Esophagus (tissue), 2 donors: ENCODE measurements at regions not wholly inside any gene's neighbourhood (a gene's known extent, or its start where the extent isn't known, plus 50 kb on each side); places are given as distances from the start of the nearest gene placed in this dataset.

ENCODE experiments used
- H3K27ac ChIP-seq, 2 donors: one replicate each; pipeline ENCODE4 v1.5.1; 2013; ENCODE audit warnings: low read depth in 2 of 2, mild to moderate bottlenecking in 2 of 2, inconsistent platforms in 1 of 2, low read length in 1 of 2, moderate library complexity in 1 of 2
- H3K27me3 ChIP-seq, 2 donors: one replicate each; pipeline ENCODE4 v1.6.1; 2013; ENCODE audit warnings: low read length in 2 of 2, control low read depth in 1 of 2, mild to moderate bottlenecking in 1 of 2; ENCODE audit not compliant: insufficient read depth in 2 of 2, control insufficient read depth in 1 of 2
- H3K36me3 ChIP-seq, 2 donors: one replicate each; pipeline ENCODE4 v1.6.1; 2013; ENCODE audit warnings: low read length in 1 of 2; ENCODE audit not compliant: control insufficient read depth in 2 of 2, insufficient read depth in 2 of 2
- H3K4me1 ChIP-seq, 2 donors: one replicate each; pipeline ENCODE4 v1.6.1; 2013; ENCODE audit warnings: low read length in 1 of 2; ENCODE audit not compliant: control insufficient read depth in 2 of 2, insufficient read depth in 2 of 2
- H3K4me3 ChIP-seq, 2 donors: one replicate each; pipeline ENCODE4 v1.5.1; 2013; ENCODE audit warnings: low read length in 2 of 2, mild to moderate bottlenecking in 2 of 2, low read depth in 1 of 2, moderate library complexity in 1 of 2
- H3K9me3 ChIP-seq, 2 donors: one replicate each; pipeline ENCODE4 v1.6.1; 2013; ENCODE audit warnings: mild to moderate bottlenecking in 2 of 2, low read depth in 1 of 2, low read length in 1 of 2, moderate library complexity in 1 of 2; ENCODE audit not compliant: control insufficient read depth in 2 of 2, insufficient read depth in 1 of 2
- WGBS, 2 donors: extraction: QIAGEN DNeasy Blood & Tissue Kit; methylation state at CpG; one replicate each; pipeline ENCODE4 v1.1.7; 2013; 5-methylcytosine and 5-hydroxymethylcytosine counted together
- donor health status: healthy with polysubstance abuse.
- donor health status: Bipolar disorder and iron deficiency.

DNA sequence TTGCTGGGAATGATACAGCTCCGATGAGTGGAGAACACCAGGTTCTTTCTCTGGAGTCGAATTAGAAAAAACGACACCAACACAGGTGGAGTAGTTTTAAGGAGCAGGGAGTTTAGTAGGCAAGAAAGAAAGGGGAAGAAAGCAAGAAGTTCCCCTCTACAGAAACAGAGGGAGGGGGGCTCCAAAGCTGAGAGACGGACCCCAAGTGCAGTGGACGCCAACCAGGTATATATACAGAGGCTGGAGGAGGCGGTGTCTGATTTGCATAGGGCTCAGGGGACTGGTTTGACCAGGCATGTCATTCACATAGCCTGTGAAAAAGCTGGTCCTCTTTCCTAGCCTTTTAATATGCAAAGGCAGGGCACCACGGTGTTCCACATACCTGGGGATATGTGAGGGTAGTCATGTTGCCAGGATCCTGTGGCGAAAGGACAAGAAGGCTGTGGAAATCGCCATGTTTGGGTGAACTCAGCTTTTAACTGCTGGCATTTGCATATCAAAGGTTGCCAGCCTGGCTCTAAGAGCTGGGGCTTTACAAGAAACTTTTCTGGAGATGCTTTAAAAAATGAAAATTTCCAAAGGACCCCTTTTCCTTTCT is 887.4 kb upstream of the EPHA6 start:
- no peak overlapping the region for H3K4me3 ChIP-seq
- no peaks in the 10 kb centered on the region for H3K27me3 ChIP-seq
- 71% methylated on average over 9 of the region's 9 CpGs for WGBS, 2 donors
- no peak overlapping the region for H3K27ac ChIP-seq
- H3K4me1 ChIP-seq = no peaks in the 10 kb centered on the region
- no peaks in the 10 kb centered on the region for H3K9me3 ChIP-seq
- no peaks in the 10 kb centered on the region for H3K36me3 ChIP-seq

GRCh38 chr3:95934181-95934580 is 880.2 kb upstream of the EPHA6 start:
- Histone ChIP-seq H3K27me3 (no peaks in the 10 kb centered on the region), H3K4me1 (no peaks in the 10 kb centered on the region), H3K9me3 (no peaks in the 10 kb centered on the region), H3K27ac (no peak overlapping the region), H3K36me3 (no peaks in the 10 kb centered on the region), H3K4me3 (no peak overlapping the region)
- 57 to 63% methylated on average over 1 of the region's 1 CpG for WGBS, 2 donors

DNA sequence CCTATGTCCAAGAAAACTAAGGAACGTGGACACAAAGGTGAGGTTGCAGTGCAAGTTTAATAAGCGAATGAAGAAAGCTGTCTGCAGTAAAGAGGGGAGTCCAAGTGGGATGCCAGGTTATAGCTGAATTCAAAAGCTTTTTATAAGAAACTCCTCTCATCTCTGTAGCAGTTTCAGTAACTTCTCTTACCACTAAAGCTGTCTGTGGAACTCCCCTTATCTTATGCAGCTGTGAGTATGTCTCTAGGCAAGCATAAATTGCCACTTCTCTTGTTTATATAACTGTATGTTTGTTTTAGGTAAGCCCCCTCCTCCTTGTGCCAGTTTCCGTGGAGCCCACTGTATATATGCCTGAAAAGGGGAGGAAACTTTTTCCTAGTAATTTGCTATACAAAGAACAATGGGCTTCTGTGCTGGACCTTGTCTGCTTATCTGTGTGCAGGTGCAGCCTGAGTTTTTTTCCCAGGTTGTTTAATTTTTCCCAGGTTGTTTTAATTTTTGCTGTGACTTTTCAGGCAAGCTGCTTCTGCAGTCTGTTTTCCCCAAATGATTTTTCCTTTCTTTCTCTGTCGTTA is 875.1 kb upstream of the EPHA6 start:
- no peak overlapping the region for H3K27ac ChIP-seq
- no peaks in the 10 kb centered on the region for H3K27me3 ChIP-seq
- no peaks in the 10 kb centered on the region for H3K9me3 ChIP-seq
- 55 to 56% methylated on average over 4 of the region's 4 CpGs for WGBS, 2 donors
- H3K4me3 ChIP-seq = no peak overlapping the region
- H3K4me1 ChIP-seq = no peaks in the 10 kb centered on the region
- no peaks in the 10 kb centered on the region for H3K36me3 ChIP-seq

DNA sequence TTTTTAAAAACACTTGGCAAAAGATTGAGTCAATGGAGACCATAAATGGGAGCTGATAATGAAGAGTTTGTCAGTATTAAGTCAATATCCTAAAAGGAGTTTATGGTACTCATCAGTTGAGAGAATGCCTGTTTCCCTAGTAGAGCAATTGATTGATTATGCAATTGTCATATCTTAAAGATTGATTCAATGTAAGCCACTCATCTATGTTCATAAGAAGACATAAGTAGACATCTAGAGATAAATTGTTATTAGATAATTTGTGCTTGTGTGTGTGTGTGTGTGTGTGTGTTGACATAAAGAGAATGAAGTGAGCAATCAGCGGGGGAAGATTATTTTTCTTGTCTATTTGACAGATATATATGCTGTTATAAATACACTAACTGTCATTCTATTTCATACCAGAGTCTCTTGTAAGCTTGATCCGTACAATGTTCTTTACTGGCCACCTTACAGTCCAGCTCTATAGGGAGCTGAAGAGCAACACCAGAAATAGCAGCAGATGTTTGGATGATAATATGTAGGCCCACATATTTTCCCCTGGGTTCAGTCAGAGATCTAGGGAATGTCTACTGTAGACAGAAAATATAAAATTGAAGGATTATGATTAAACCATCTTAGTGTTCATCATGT is 848.6 kb upstream of the EPHA6 start:
- no peaks in the 10 kb centered on the region for H3K9me3 ChIP-seq
- H3K4me1 ChIP-seq = no peaks in the 10 kb centered on the region
- no peak overlapping the region for H3K27ac ChIP-seq
- no peaks in the 10 kb centered on the region for H3K36me3 ChIP-seq
- H3K4me3 ChIP-seq = no peak overlapping the region
- WGBS, 2 donors = 76 to 78% methylated on average over 2 of the region's 2 CpGs
- no peaks in the 10 kb centered on the region for H3K27me3 ChIP-seq

DNA sequence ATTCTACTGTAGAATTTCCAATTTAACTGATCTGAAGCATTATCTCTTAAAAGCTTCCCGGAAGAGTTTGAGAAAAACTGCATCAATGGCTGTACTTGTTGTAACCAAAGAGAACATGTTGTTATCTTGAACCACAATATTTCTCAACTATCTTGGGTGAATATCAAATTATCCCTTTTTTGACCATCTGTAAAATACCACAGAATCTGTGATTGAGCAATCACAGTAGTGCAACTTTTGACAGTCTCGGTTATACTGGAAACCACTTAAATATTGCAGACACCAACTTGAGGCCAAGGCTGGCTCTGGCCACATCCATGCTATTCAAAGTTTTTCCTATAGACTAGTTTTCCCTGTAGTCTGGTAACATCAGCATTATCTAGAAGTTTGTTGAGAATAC is 842.8 kb upstream of the EPHA6 start:
- H3K36me3 ChIP-seq = no peaks in the 10 kb centered on the region
- H3K27ac ChIP-seq = no peak overlapping the region
- no peaks in the 10 kb centered on the region for H3K9me3 ChIP-seq
- WGBS, 2 donors = 78 to 82% methylated on average over 2 of the region's 2 CpGs
- H3K4me3 ChIP-seq = no peak overlapping the region
- H3K27me3 ChIP-seq = no peaks in the 10 kb centered on the region
- H3K4me1 ChIP-seq = no peaks in the 10 kb centered on the region

- Histone ChIP-seq H3K36me3 (no peaks in the 10 kb centered on the region), H3K27me3 (no peaks in the 10 kb centered on the region), H3K27ac (no peak overlapping the region), H3K4me1 (no peaks in the 10 kb centered on the region), H3K4me3 (no peak overlapping the region), H3K9me3 (no peaks in the 10 kb centered on the region)
- 73 to 80% methylated on average over 4 of the region's 4 CpGs for WGBS, 2 donors
Measured at GRCh38 chr3:95994338-95994737, 820.1 kb upstream of the EPHA6 start.

- no peak overlapping the region for H3K27ac ChIP-seq
- 45 to 47% methylated on average over 4 of the region's 4 CpGs for WGBS, 2 donors
- no peak overlapping the region for H3K4me3 ChIP-seq
- H3K27me3 ChIP-seq = no peaks in the 10 kb centered on the region
- no peaks in the 10 kb centered on the region for H3K4me1 ChIP-seq
- H3K36me3 ChIP-seq = no peaks in the 10 kb centered on the region
- H3K9me3 ChIP-seq = no peaks in the 10 kb centered on the region
Measured at GRCh38 chr3:96000966-96001365, 813.4 kb upstream of the EPHA6 start.

DNA sequence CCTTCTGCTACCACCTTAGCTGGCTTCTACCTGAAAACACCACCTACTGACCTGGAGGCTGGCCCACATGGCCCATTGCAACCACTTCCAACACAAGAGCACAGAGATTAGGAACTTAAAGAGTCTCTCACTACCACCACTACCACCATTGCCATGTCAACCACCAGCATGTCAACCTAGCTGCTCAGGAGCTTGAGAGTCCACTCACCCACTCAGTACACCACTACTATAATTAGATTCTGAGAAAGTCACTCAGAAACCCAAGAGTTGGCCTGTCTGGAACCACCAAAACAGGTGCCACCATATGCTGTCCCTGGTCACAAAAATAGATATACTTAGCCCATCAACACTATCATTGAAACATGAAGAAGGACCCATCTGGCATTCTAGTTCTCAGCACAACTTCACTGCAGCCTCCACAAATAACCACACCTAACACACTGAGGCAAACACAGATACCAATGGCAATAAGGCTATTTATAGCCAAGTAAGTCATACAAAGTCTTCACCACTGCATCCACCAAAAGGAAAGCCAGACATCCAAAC is 806.7 kb upstream of the EPHA6 start:
- no peak overlapping the region for H3K4me3 ChIP-seq
- no peaks in the 10 kb centered on the region for H3K27me3 ChIP-seq
- peaks cover 0 to 2% of the 10 kb centered on the region in 2 donors for H3K9me3 ChIP-seq
- H3K4me1 ChIP-seq = no peaks in the 10 kb centered on the region
- H3K27ac ChIP-seq = no peak overlapping the region
- H3K36me3 ChIP-seq = no peaks in the 10 kb centered on the region

DNA sequence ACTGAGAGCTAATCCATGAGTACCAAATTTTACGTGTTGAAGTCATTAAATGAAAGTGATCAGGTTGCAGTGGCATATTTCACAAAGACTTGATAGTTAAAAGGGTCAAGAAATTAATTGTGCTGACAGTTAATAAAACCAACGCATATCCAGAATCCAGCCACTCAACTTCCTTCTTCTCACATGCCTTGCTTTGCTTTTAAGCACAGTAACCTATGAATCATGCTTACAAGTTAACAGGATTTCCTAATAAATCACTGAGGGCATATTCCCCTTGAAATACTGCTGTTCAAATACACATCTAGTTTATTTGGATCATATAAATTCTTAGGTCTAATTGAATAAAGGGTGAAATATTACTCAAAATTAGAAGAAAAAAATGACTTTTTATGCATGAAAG is 801.5 kb upstream of the EPHA6 start:
- no peaks in the 10 kb centered on the region for H3K36me3 ChIP-seq
- H3K4me3 ChIP-seq = no peak overlapping the region
- no peaks in the 10 kb centered on the region for H3K4me1 ChIP-seq
- no peak overlapping the region for H3K27ac ChIP-seq
- WGBS, 2 donors = 50 to 53% methylated on average over 2 of the region's 2 CpGs
- H3K27me3 ChIP-seq = no peaks in the 10 kb centered on the region
- no peaks in the 10 kb centered on the region for H3K9me3 ChIP-seq

- H3K36me3 ChIP-seq = no peaks in the 10 kb centered on the region
- H3K27me3 ChIP-seq = no peaks in the 10 kb centered on the region
- no peaks in the 10 kb centered on the region for H3K4me1 ChIP-seq
- no peak overlapping the region for H3K4me3 ChIP-seq
- WGBS, 2 donors = 74 to 84% methylated on average over 3 of the region's 3 CpGs
- no peak overlapping the region for H3K27ac ChIP-seq
- no peaks in the 10 kb centered on the region for H3K9me3 ChIP-seq
Measured at GRCh38 chr3:96017556-96017955, 796.8 kb upstream of the EPHA6 start.
